GM19025 (cell line): ENCODE measurements at regions not wholly inside any gene's neighbourhood (a gene's known extent, or its start where the extent isn't known, plus 50 kb on each side); places are given as distances from the start of the nearest gene placed in this dataset.

Experiments
- ATAC-seq: cut with Tn5 transposase; IDR thresholded peaks from one replicate; pipeline ENCODE4 v1.9.1; 2021; ENCODE audit warnings: mild to moderate bottlenecking, low read depth, moderate library complexity; ENCODE audit not compliant: unreplicated experiment

DNA sequence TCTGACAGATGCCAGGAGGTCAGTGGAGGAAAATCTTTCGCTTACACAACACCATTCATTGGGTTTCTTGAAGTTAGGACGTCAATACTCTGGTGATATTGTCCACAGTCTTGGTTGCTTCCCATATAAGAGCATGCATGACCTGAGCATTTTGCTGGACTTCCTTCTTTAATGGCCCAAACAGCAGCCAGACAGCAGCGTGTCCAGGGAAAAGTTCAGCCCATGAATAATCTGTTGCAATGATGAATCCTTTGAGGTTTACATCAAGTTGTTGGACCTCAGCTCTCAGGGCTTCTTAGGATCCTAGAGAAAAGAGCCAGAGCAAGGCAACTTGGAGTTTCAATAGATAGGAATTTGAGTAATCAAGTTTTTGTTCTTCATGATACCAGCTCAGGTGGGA lies 155.6 kb upstream of the MGAT5 start:
- ATAC-seq = no peak

- ATAC-seq = no peak
These were observed 154.6 kb upstream of the MGAT5 start for GRCh38 chr2:134099273-134099672.

DNA sequence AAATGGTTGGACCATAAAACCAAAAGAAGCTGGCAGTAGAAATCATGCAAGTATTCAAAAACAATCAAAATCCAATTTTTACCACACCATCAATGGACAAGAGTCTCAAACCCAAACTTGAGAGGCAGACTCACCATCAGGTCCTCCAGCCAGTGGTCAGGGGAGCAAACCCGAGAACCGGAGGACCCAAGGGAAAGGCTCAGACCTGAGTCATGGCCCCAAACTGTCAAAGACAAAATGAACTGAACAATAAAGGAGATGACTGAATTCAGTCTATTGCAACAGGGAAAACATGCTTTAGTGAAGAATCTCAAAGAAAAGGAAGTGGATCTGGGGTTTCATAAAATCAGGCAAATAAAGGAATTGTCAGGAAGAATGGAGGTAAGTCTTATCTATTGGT lies 150.7 kb upstream of the MGAT5 start:
- ATAC-seq = no peak

DNA sequence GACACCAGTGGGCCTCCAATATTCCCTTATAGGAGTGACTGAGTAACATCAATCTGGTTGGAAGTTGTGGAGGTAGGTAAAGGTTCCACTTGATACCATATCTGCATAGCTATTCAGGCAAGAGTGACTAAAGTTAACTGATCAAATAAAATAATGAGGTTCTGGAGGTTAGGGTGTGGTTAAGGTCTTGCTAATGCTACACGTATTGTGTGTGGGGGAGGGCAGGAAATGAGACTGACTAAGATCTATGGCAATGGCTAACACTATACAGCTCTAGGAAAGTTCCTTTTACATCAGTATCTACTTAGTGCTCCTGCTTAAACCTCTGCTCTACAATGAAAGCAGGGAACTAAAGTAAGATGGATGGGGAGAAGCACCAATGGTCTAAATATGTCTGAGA lies 149.1 kb upstream of the MGAT5 start:
- ATAC-seq = no peak

- no peak for ATAC-seq
These were observed 146.5 kb upstream of the MGAT5 start for GRCh38 chr2:134107402-134107801.

DNA sequence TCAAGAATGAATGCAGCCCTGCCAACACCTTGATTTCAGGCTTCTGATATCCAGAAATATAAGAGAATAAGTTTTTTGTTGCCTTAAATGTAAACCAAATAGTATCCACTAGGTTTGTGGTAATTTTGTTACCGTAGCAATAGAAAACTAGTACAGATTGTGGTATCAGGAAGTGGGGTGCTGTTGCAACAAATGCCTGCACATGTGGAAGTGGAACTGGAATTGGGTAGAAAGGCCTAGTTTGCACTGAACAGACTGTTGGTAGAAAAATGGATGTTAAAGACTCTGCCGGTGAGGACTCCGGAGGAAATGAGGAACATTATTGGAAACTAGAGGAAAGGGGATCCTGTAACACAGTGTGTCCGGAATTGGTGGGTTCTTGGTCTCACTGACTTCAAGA lies 145.8 kb upstream of the MGAT5 start:
- no peak for ATAC-seq

GRCh38 chr2:134109246-134109645 lies 144.6 kb upstream of the MGAT5 start:
- no peak for ATAC-seq

DNA sequence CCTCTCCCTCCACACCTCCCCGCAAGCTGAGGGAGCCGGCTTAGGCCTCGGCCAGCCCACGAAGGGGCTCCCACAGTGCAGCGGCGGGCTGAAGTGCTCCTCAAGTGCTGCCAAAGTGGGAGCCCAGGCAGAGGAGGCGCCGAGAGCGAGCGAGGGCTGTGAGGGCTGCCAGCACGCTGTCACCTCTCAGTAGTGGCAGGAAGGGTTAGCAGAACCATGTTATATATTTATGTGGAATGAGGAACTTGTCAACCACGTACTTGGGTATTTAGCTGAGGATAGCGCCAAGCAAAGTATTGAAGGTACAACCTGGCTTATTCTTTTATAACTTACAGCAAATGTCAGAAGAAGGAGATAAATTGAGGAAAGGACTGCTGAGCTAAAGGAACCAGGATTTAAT lies 144.1 kb upstream of the MGAT5 start:
- no peak for ATAC-seq

DNA sequence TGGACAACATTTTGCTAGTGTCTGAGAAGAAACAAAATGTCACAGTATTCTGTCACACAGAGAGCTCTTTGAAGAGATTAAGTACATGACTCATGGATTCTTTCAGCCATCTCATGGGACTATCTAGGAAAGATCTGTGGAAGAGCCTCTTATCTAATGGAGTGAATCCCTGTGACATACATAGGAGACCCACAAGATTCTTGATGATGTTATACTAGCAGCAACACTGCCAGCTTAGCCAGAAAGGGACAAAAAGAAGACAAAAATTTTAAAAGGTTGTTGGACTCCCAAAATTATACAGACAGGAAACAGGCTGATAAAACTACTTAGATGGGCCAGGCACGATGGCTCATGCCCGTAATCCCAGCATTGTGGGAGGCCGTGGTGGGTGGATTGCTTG lies 143.3 kb upstream of the MGAT5 start:
- ATAC-seq = no peak

DNA sequence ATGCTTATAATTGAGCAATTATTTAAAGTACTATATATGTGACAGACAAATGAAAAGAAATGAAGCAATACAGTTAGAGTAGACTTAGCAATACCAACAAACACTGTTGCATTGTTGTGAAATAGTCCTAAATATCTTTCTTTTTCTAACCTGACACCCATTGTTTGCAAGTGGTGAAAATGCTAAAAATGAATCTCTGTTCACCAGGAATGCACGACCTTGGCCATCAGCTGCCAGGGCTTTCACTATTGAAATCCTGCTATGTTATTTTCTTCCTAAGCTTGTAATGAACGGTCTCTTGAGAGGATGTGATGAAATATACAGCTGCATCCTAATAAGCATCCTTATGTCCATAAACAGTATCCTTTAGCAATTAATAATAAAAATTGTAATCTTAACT lies 136.2 kb upstream of the MGAT5 start:
- ATAC-seq = no peak

DNA sequence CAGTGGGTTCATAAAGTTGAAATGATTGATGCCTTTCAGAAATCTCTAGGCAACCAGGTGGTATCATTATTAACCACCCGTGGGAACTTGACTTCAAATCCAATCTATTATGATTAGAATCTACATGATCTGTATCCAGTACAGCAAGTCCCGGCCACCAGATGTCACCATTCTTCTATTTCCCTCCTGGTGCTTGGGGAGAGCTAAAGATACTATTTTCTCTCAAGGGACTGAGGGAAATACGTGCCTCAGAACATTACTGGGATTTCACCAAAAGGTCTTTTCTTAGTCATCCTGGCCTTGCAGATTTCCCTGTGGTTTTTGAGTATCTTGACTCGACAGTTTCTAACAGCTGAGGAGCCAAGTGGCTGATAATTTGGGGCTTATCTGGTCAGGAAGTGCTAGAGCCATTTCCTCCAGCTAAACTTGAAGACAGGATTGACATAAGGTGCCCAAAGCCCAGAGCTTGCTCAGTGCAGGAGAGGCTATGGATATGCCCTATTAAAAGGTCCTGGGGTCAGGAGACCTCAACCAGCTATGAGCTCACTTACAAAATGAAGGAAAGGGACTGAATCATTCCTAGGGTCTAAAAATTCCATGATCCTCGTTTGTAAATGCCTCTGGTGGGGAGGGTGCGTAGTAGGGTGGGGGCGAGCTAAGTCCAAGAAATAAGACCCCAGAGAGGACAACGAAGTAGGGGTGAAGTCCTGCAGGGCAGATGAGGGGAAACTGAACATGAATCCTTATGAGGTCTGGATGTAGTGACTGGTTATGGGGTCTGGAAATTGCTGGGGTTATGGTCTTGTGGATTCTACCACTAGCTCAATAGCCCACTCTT lies 135.4 kb upstream of the MGAT5 start:
- ATAC-seq = peak; percentile 30

DNA sequence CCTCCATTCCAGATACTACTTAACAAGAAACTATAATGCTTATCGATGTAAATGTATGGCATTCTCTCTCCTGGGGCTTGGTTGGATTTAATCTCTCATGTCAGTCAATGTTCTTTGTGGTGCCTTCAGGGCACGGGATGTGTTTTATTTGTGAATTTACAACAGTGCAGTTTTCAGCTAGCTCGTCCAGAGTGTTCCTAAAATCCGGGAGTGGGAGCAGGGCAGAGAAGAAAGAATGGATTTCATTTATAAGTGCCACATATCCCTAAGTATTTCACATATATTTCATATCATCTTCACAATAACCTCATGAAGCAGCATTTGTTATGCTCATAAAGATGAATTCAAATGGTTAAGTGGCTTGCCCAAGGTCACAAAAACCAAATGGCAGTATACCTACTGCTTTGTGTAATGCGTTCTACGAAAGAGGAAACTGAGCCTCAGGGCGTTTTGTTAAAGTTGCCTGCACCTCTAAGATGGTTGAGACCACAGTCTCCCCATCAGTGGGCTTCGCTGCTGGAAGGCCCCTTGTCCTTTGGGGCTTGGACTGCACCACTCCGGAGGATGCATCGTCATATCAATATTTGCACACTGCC lies 134.7 kb upstream of the MGAT5 start:
- peak; percentile 2 for ATAC-seq

DNA sequence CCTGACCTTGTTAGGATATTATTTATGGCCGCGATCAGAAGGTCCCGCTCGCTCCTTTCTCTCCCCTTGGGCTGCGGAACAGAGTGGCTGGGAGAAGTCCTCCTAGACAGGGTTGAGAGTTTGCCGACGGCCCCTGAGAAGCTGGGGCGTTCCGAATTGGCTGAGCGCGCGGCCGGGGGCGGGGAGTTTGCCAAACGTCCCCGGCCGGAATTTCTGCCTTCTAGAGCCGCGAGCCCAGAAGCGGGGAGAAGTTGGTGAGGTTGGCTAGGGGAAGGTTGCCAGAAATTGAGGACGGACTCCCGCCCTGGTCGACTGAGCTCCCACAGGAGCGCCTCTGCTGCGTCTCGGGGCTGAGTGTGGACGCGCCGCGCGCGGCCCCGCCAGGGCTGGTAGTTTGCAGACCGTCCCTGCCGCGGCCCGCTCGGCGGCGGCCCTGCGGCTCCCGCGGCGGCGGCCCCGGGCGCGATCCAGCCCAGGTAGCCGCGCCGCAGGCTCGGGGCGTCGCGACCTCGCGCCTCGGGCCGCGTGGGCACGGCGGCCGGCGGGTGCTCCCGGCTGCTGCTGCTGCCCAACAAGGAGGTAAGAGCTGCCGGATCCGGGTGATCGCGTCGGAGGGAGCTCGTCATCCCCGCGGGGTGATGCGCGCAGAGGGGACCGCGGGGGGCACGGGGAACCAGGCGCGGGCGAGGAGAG lies 134.0 kb upstream of the MGAT5 start:
- ATAC-seq = peak; percentile 61

DNA sequence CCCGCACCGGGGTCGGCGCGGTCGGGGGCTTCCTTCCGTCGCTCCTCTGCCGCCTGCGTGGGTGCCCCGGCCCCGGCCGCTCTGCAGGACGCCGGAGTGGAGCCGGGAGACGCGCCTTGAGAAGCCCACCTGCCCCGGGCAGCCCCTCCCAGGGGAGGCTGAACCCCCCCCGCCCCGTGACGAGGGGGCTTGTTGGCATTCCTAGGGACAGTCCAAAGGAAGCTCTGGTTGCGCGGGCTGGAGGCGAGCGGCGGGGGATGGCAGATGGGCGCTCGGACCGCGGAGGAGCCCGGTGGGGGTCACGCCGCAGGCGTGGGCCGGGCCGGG lies 133.5 kb upstream of the MGAT5 start:
- peak; percentile 6 for ATAC-seq

GRCh38 chr2:134120733-134121630 lies 132.9 kb upstream of the MGAT5 start:
- ATAC-seq = peak; percentile 47

DNA sequence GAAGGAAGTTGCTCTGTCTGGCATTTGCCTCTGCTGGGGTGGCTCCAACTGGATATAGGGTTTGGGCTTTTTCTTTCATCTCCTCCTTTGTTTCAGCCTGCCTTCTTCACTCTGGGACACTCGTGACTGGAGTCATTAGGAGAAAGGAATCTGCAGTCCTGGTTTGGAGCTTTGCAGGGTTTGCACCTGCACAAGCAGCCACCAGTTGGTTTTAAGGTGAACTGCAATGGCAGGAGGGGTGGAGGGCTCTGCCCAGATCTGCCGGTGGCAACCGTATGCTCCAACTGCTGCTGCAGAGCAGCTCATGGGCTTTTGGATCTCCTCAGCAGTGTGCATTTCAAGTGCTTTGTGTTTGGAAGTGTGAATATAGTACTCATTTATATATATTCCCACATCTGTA lies 131.3 kb upstream of the MGAT5 start:
- ATAC-seq = no peak

GRCh38 chr2:134123332-134123731 lies 130.5 kb upstream of the MGAT5 start:
- ATAC-seq = no peak

- ATAC-seq = no peak
These were observed 129.7 kb upstream of the MGAT5 start for GRCh38 chr2:134124047-134124753.

GRCh38 chr2:134127496-134127895 lies 126.4 kb upstream of the MGAT5 start:
- ATAC-seq = no peak

DNA sequence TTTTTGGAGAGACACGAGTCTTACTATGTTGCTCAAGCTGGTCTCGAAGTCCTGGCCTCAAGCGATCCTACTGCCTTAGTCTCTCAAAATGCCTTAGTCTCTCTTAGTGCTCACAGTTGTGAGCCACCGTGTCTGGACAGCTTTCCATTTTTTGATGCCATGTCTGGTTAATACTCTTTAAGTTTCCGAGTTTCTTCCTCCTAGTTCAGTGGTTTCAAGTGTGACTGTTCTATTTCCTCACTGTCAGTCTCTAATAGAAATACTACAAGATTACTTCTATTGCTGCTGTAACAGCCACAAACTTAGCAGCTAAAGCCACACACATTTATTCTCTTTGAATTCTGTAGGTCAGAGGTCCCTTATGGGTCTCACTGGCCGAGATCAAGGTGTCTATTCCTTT lies 125.1 kb upstream of the MGAT5 start:
- ATAC-seq = no peak
